ENCODE measurements at regions not wholly inside any gene's neighbourhood (a gene's known extent, or its start where the extent isn't known, plus 50 kb on each side); places are given as distances from the start of the nearest gene placed in this dataset.
A peak's percentile ranks its signal among the peaks of the same experiment; 100 is the strongest.

- no peak for DNase-seq
These were observed 62.3 kb downstream of the UCHL1 start for GRCh38 chr4:41318839-41319530.

GRCh38 chr4:41319553-41319952 lies 62.8 kb downstream of the UCHL1 start:
- DNase-seq, result no peak

- DNase-seq, result no peak
These were observed 63.5 kb downstream of the UCHL1 start for GRCh38 chr4:41320278-41320677.

- no peak for DNase-seq
These were observed 64.1 kb downstream of the UCHL1 start for GRCh38 chr4:41320786-41321185.

GRCh38 chr4:41321216-41321945 lies 64.7 kb downstream of the UCHL1 start:
- DNase-seq, result no peak

GRCh38 chr4:41322617-41323016 lies 65.9 kb downstream of the UCHL1 start:
- no peak for DNase-seq

GRCh38 chr4:41323179-41323578 lies 66.5 kb downstream of the UCHL1 start:
- no peak for DNase-seq

- no peak for DNase-seq
These were observed 67.0 kb downstream of the UCHL1 start for GRCh38 chr4:41323706-41324105.

- no peak for DNase-seq
These were observed 68.1 kb downstream of the UCHL1 start for GRCh38 chr4:41324861-41325260.

GRCh38 chr4:41325901-41326300 lies 69.2 kb downstream of the UCHL1 start:
- no peak for DNase-seq

- no peak for DNase-seq
These were observed 70.0 kb downstream of the UCHL1 start for GRCh38 chr4:41326776-41327175.

- DNase-seq, result no peak
These were observed 71.0 kb downstream of the UCHL1 start for GRCh38 chr4:41327770-41328169.

GRCh38 chr4:41329361-41329760 lies 72.6 kb downstream of the UCHL1 start:
- no peak for DNase-seq

GRCh38 chr4:41331224-41331623 lies 74.5 kb downstream of the UCHL1 start:
- DNase-seq, result no peak

GRCh38 chr4:41332510-41333054 lies 75.9 kb downstream of the UCHL1 start:
- no peak for DNase-seq

GRCh38 chr4:41334182-41334581 lies 77.5 kb downstream of the UCHL1 start:
- no peak for DNase-seq

- no peak for DNase-seq
These were observed 83.4 kb downstream of the UCHL1 start for GRCh38 chr4:41339812-41340809.

- DNase-seq, result no peak
These were observed 89.8 kb downstream of the UCHL1 start for GRCh38 chr4:41346306-41347061.

- no peak for DNase-seq
These were observed 92.3 kb downstream of the UCHL1 start for GRCh38 chr4:41349021-41349420.

GRCh38 chr4:41358647-41359421 lies 102.1 kb downstream of the UCHL1 start:
- DNase-seq, result peak; percentile 72

- DNase-seq, result no peak
These were observed 102.7 kb downstream of the UCHL1 start for GRCh38 chr4:41359422-41359775.

- DNase-seq, result no peak
These were observed 103.1 kb downstream of the UCHL1 start for GRCh38 chr4:41359836-41360213.
